Colonic mucosa (tissue), 4 donors: ENCODE measurements at regions not wholly inside any gene's neighbourhood (a gene's known extent, or its start where the extent isn't known, plus 50 kb on each side); places are given as distances from the start of the nearest gene placed in this dataset.

ENCODE experiments used
- DNase-seq: peaks from one replicate; pipeline ENCODE4 v3.0.0-alpha.2; 2020
- H3K27ac ChIP-seq: fragments of 200-600 bp; one replicate; pipeline ENCODE4 v1.8.0; 2021
- H3K27me3 ChIP-seq: fragments of 200-600 bp; one replicate; pipeline ENCODE4 v1.8.0; 2021
- H3K36me3 ChIP-seq: fragments of 200-600 bp; one replicate; pipeline ENCODE4 v1.8.0; 2021
- H3K4me1 ChIP-seq: fragments of 200-600 bp; one replicate; pipeline ENCODE4 v1.8.0; 2021; ENCODE audit warnings: mild to moderate bottlenecking
- H3K4me3 ChIP-seq: fragments of 200-600 bp; one replicate; pipeline ENCODE4 v1.8.0; 2021
- H3K9ac ChIP-seq, 2 donors: one replicate each; pipeline ENCODE4 v1.7.0; 2013; ENCODE audit warnings: control low read depth in 2 of 2, low read depth in 2 of 2, low read length in 2 of 2
- H3K9me3 ChIP-seq: fragments of 200-600 bp; one replicate; pipeline ENCODE4 v1.8.0; 2021
- intact Hi-C: fragments of 100-400 bp; cut with DNase I; formaldehyde crosslinking; loops from one replicate; pipeline ENCODE4 v1.14.1; 2022
- TF ChIP-seq, protein P1 (sequence below): fragments of 200-600 bp; IDR thresholded peaks from one replicate; pipeline ENCODE4 v1.8.0; 2022; ENCODE audit warnings: antibody characterized with exemption, mild to moderate bottlenecking
- donor health status: healthy.
- donor health status: DM: no; HTN: no; CAD: no.
- donor health status: DM: no; HTN: no; CAD: no.

- Histone ChIP-seq H3K4me3 (no peak overlapping the region), H3K9me3 (no peaks in the 10 kb centered on the region), H3K36me3 (no peaks in the 10 kb centered on the region), H3K9ac (no peak overlapping the region), H3K4me1 (no peaks in the 10 kb centered on the region), H3K27me3 (no peaks in the 10 kb centered on the region), H3K27ac (no peak overlapping the region)
- DNase-seq: no peak
- TF ChIP-seq, protein P1, sequence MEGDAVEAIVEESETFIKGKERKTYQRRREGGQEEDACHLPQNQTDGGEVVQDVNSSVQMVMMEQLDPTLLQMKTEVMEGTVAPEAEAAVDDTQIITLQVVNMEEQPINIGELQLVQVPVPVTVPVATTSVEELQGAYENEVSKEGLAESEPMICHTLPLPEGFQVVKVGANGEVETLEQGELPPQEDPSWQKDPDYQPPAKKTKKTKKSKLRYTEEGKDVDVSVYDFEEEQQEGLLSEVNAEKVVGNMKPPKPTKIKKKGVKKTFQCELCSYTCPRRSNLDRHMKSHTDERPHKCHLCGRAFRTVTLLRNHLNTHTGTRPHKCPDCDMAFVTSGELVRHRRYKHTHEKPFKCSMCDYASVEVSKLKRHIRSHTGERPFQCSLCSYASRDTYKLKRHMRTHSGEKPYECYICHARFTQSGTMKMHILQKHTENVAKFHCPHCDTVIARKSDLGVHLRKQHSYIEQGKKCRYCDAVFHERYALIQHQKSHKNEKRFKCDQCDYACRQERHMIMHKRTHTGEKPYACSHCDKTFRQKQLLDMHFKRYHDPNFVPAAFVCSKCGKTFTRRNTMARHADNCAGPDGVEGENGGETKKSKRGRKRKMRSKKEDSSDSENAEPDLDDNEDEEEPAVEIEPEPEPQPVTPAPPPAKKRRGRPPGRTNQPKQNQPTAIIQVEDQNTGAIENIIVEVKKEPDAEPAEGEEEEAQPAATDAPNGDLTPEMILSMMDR: no peak
- intact Hi-C loops: no loop called here
Observed at GRCh38 chr14:47772652-47773051, 97.2 kb upstream of the MDGA2 start.

- H3K36me3 ChIP-seq: no peaks in the 10 kb centered on the region
- TF ChIP-seq, protein P1: no peak
- H3K27ac ChIP-seq: no peak overlapping the region
- no peaks in the 10 kb centered on the region for H3K9me3 ChIP-seq
- H3K4me1 ChIP-seq: no peaks in the 10 kb centered on the region
- H3K9ac ChIP-seq: no peak overlapping the region
- no peak overlapping the region for H3K4me3 ChIP-seq
- no peaks in the 10 kb centered on the region for H3K27me3 ChIP-seq
- intact Hi-C loops: no loop called here
- no peak for DNase-seq
Observed at GRCh38 chr14:47763188-47763854, 87.9 kb upstream of the MDGA2 start.

GRCh38 chr14:47746986-47747385, 71.6 kb upstream of the MDGA2 start:
- TF ChIP-seq, protein P1: no peak
- no peaks in the 10 kb centered on the region for H3K9me3 ChIP-seq
- intact Hi-C loops: no loop called here
- no peak overlapping the region for H3K9ac ChIP-seq
- DNase-seq: no peak
- no peak overlapping the region for H3K4me3 ChIP-seq
- no peaks in the 10 kb centered on the region for H3K4me1 ChIP-seq
- no peaks in the 10 kb centered on the region for H3K27me3 ChIP-seq
- no peak overlapping the region for H3K27ac ChIP-seq
- no peaks in the 10 kb centered on the region for H3K36me3 ChIP-seq

DNA sequence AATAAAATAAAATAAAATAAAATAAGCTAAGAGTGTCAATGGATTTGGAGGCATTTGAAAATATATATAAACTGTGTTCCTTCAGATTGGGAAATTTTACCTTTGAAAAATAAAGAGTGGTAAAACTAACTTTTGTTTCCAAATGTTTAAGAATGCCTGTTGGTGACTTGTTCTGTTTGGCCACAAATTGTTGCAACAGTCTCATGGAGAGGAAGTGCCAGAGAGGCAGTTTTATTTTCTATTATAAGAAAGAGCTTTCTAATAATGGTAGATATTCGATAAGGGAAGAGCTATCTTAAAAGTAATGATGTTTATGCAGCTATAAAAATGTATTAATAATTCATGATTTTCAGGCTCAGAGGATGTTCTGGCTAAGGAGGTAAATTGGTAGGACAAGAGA, 68.8 kb upstream of the MDGA2 start:
- H3K27ac ChIP-seq: no peak overlapping the region
- no peaks in the 10 kb centered on the region for H3K9me3 ChIP-seq
- no peaks in the 10 kb centered on the region for H3K4me1 ChIP-seq
- intact Hi-C loops: no loop called here
- H3K27me3 ChIP-seq: no peaks in the 10 kb centered on the region
- no peak overlapping the region for H3K9ac ChIP-seq
- H3K4me3 ChIP-seq: no peak overlapping the region
- no peaks in the 10 kb centered on the region for H3K36me3 ChIP-seq
- no peak for DNase-seq
- TF ChIP-seq, protein P1: no peak

GRCh38 chr14:47739541-47739940, 64.1 kb upstream of the MDGA2 start:
- no peaks in the 10 kb centered on the region for H3K4me1 ChIP-seq
- intact Hi-C loops: no loop called here
- TF ChIP-seq, protein P1: no peak
- no peaks in the 10 kb centered on the region for H3K27me3 ChIP-seq
- no peak for DNase-seq
- no peaks in the 10 kb centered on the region for H3K9me3 ChIP-seq
- H3K36me3 ChIP-seq: no peaks in the 10 kb centered on the region
- H3K9ac ChIP-seq: no peak overlapping the region
- no peak overlapping the region for H3K27ac ChIP-seq
- H3K4me3 ChIP-seq: no peak overlapping the region
